PC-9 (cell line): ENCODE measurements at regions not wholly inside any gene's neighbourhood (a gene's known extent, or its start where the extent isn't known, plus 50 kb on each side); places are given as distances from the start of the nearest gene placed in this dataset.

ENCODE experiments used
- BruUV-seq: library from RNA; stranded (reverse); fragments of 400-500 nt; replicated peaks from 2 replicates; lab custom pipeline; 2021; lab: Mats Ljungman, UMichigan
- CTCF ChIA-PET: fragments of 300-600 bp; sonication (Branson Sonifier 250); formaldehyde crosslinking; loops from one replicate; lab custom pipeline; 2022; ENCODE audit warnings: antibody characterized with exemption; lab: Charles Lee
- POLR2A ChIA-PET: fragments of 300-600 bp; sonication (Branson Sonifier 250); formaldehyde crosslinking; loops from one replicate; lab custom pipeline; 2022; ENCODE audit warnings: antibody characterized with exemption; ENCODE audit not compliant: unreplicated experiment; lab: Charles Lee
- DNase-seq, 2 experiments: peaks; one replicate each; pipeline versions ENCODE4 v3.0.0 to v3.0.0-alpha.2; 2015 to 2022; ENCODE audit warnings: mixed read lengths in 1 of 2
- H2AFZ ChIP-seq: fragments of 200-600 bp; sonication (generic); 2 replicates; pipeline ENCODE4 v1.8.1; 2017; ENCODE audit warnings: antibody characterized with exemption
- H3F3A ChIP-seq: fragments of 200-600 bp; sonication (generic); 2 replicates; pipeline ENCODE4 v1.8.1; 2017; ENCODE audit warnings: antibody characterized with exemption, mild to moderate bottlenecking, low read depth; ENCODE audit not compliant: insufficient read depth
- H3K27ac ChIP-seq: fragments of 200-600 bp; sonication (generic); 2 replicates; pipeline ENCODE4 v1.6.1; 2016; ENCODE audit warnings: mixed run types
- H3K27me3 ChIP-seq: fragments of 200-600 bp; sonication (generic); 2 replicates; pipeline ENCODE4 v1.6.1; 2016; ENCODE audit warnings: low read depth, mixed run types; ENCODE audit not compliant: insufficient read depth
- H3K36me3 ChIP-seq: fragments of 200-600 bp; sonication (generic); 2 replicates; pipeline ENCODE4 v1.6.1; 2016; ENCODE audit warnings: low read depth, mixed run types
- H3K4me1 ChIP-seq: fragments of 200-600 bp; sonication (generic); replicated peaks from 2 replicates; pipeline ENCODE4 v1.6.1; 2016; ENCODE audit warnings: mixed run types; ENCODE audit not compliant: insufficient read depth
- H3K4me2 ChIP-seq: fragments of 200-600 bp; sonication (generic); 2 replicates; pipeline ENCODE4 v1.6.1; 2017; ENCODE audit warnings: mixed run types
- H3K4me3 ChIP-seq: fragments of 200-600 bp; sonication (generic); 2 replicates; pipeline ENCODE4 v1.6.1; 2016; ENCODE audit warnings: mixed run types
- H3K79me2 ChIP-seq: fragments of 200-600 bp; sonication (generic); 2 replicates; pipeline ENCODE4 v1.6.1; 2017; ENCODE audit warnings: low read depth, mixed run types
- H3K9me2 ChIP-seq: fragments of 200-600 bp; sonication (generic); 2 replicates; pipeline ENCODE4 v1.8.1; 2017; ENCODE audit warnings: mild to moderate bottlenecking; ENCODE audit not compliant: insufficient read depth
- H3K9me3 ChIP-seq: fragments of 200-600 bp; sonication (generic); 2 replicates; pipeline ENCODE4 v1.8.1; 2016; ENCODE audit warnings: low read depth; ENCODE audit not compliant: insufficient read depth
- H4K20me1 ChIP-seq: fragments of 200-600 bp; sonication (generic); 2 replicates; pipeline ENCODE4 v1.8.1; 2017; ENCODE audit not compliant: insufficient read depth
- CTCF ChIP-seq: fragments of 200-600 bp; sonication (generic); conservative IDR thresholded peaks from 2 replicates; pipeline ENCODE4 v1.6.1; 2017; ENCODE audit warnings: mixed run types, antibody characterized with exemption, mild to moderate bottlenecking, moderate library complexity
- EZH2 ChIP-seq: fragments of 200-600 bp; sonication (generic); IDR thresholded peaks from 2 replicates; pipeline ENCODE4 v1.8.0; 2017; ENCODE audit warnings: antibody characterized with exemption, low read depth
- intact Hi-C: fragments of 100-400 bp; cut with micrococcal nuclease; formaldehyde crosslinking; loops from one replicate; pipeline ENCODE4 v1.10.0; 2022; ENCODE audit not compliant: unreplicated experiment

- no peaks in the 10 kb centered on the region for H3K4me1 ChIP-seq
- no peaks in the 10 kb centered on the region for H3F3A ChIP-seq
- TF ChIP-seq EZH2 (no peak), CTCF (no peak)
- no peak overlapping the region for H3K4me3 ChIP-seq
- H4K20me1 ChIP-seq: 0 out of 2 replicates have a peak, but pooled peaks cover 4% of the 10 kb centered on the region
- no peak overlapping the region for H3K4me2 ChIP-seq
- no peak overlapping the region for H2AFZ ChIP-seq
- no peak for DNase-seq
- intact Hi-C loops: no loop called here
- H3K27ac ChIP-seq: no peak overlapping the region
- no peaks in the 10 kb centered on the region for H3K9me3 ChIP-seq
- BruUV-seq: no TSS peak
- H3K9me2 ChIP-seq: no peaks in the 10 kb centered on the region
- ChIA-PET POLR2A (no interaction called here), CTCF (no interaction called here)
- no peaks in the 10 kb centered on the region for H3K36me3 ChIP-seq
- H3K79me2 ChIP-seq: no peaks in the 10 kb centered on the region
- H3K27me3 ChIP-seq: no peaks in the 10 kb centered on the region
Measured at GRCh38 chr14:45868863-45869262, 615.9 kb upstream of the MIS18BP1 start.

GRCh38 chr14:45868377-45868776 lies 615.4 kb upstream of the MIS18BP1 start:
- ChIA-PET CTCF (no interaction called here), POLR2A (no interaction called here)
- Histone ChIP-seq H3K4me1 (no peaks in the 10 kb centered on the region), H3K79me2 (no peaks in the 10 kb centered on the region), H2AFZ (no peak overlapping the region), H3K9me3 (no peaks in the 10 kb centered on the region), H3K9me2 (no peaks in the 10 kb centered on the region), H3K27ac (no peak overlapping the region), H3F3A (no peaks in the 10 kb centered on the region), H4K20me1 (0 out of 2 replicates have a peak, but pooled peaks cover 4% of the 10 kb centered on the region), H3K36me3 (no peaks in the 10 kb centered on the region), H3K4me3 (no peak overlapping the region), H3K27me3 (no peaks in the 10 kb centered on the region), H3K4me2 (no peak overlapping the region)
- intact Hi-C loops: no loop called here
- no peak for DNase-seq
- TF ChIP-seq CTCF (no peak), EZH2 (no peak)
- BruUV-seq: no TSS peak

- intact Hi-C loops: no loop called here
- ChIA-PET POLR2A (no interaction called here), CTCF (no interaction called here)
- Histone ChIP-seq H3K27ac (no peak overlapping the region), H3F3A (no peaks in the 10 kb centered on the region), H2AFZ (no peak overlapping the region), H3K4me3 (no peak overlapping the region), H4K20me1 (0 out of 2 replicates have a peak, but pooled peaks cover 4% of the 10 kb centered on the region), H3K79me2 (no peaks in the 10 kb centered on the region), H3K4me1 (no peaks in the 10 kb centered on the region), H3K4me2 (no peak overlapping the region), H3K36me3 (no peaks in the 10 kb centered on the region), H3K9me3 (no peaks in the 10 kb centered on the region), H3K27me3 (no peaks in the 10 kb centered on the region), H3K9me2 (no peaks in the 10 kb centered on the region)
- DNase-seq: no peak
- no TSS peak for BruUV-seq
- TF ChIP-seq CTCF (no peak), EZH2 (no peak)
Measured at GRCh38 chr14:45867046-45867894, 614.3 kb upstream of the MIS18BP1 start.
